ENCODE measurements at regions not wholly inside any gene's neighbourhood (a gene's known extent, or its start where the extent isn't known, plus 50 kb on each side); places are given as distances from the start of the nearest gene placed in this dataset.

DNA sequence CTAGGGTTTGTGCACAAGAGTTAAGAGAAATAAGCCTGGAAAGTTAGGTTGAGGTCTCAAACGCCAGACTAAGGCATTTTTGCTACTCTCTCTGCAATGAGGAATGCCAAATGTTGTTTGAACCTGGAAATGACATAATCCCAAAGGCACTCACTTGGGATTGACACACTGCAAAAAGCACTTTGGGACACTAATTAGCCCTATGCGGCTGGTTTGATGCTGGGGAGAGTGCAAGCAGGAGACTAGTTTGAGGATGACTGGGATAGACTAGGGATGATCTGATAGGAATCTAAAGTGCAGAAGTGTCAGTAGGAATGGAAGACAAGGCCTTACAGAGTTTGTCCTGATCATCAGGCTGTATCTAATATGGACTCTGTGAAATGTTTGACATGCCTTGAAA is 469.0 kb downstream of the SLC4A3 start:
- Histone ChIP-seq H3K4me1 (no peaks in the 10 kb centered on the region), H3K36me3 (no peaks in the 10 kb centered on the region), H3K27me3 (ENCODE audit: low read depth) (no peaks in the 10 kb centered on the region), H3K27ac (replicated peaks) (no peak overlapping the region), H3K9me3 (replicated peaks) (no peaks in the 10 kb centered on the region), H3K4me3 (no peak overlapping the region)
- TF ChIP-seq, protein P1, sequence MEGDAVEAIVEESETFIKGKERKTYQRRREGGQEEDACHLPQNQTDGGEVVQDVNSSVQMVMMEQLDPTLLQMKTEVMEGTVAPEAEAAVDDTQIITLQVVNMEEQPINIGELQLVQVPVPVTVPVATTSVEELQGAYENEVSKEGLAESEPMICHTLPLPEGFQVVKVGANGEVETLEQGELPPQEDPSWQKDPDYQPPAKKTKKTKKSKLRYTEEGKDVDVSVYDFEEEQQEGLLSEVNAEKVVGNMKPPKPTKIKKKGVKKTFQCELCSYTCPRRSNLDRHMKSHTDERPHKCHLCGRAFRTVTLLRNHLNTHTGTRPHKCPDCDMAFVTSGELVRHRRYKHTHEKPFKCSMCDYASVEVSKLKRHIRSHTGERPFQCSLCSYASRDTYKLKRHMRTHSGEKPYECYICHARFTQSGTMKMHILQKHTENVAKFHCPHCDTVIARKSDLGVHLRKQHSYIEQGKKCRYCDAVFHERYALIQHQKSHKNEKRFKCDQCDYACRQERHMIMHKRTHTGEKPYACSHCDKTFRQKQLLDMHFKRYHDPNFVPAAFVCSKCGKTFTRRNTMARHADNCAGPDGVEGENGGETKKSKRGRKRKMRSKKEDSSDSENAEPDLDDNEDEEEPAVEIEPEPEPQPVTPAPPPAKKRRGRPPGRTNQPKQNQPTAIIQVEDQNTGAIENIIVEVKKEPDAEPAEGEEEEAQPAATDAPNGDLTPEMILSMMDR (IDR thresholded peaks at IDR 0.05; ENCODE audit: borderline replicate concordance), result no peak
- no peak for DNase-seq
- intact Hi-C loops (cut with micrococcal nuclease), result no loop called here

GRCh38 chr2:220101980-220102379 is 474.6 kb downstream of the SLC4A3 start:
- Histone ChIP-seq H3K36me3 (no peaks in the 10 kb centered on the region), H3K27me3 (ENCODE audit: low read depth) (peaks cover 3% of the 10 kb centered on the region), H3K4me3 (no peak overlapping the region), H3K4me1 (peaks cover 10% of the 10 kb centered on the region), H3K9me3 (replicated peaks) (no peaks in the 10 kb centered on the region), H3K27ac (replicated peaks) (no peak overlapping the region)
- DNase-seq, result no peak
- TF ChIP-seq, protein P1 (IDR thresholded peaks at IDR 0.05; ENCODE audit: borderline replicate concordance), result no peak
- intact Hi-C loops (cut with micrococcal nuclease), result no loop called here

DNA sequence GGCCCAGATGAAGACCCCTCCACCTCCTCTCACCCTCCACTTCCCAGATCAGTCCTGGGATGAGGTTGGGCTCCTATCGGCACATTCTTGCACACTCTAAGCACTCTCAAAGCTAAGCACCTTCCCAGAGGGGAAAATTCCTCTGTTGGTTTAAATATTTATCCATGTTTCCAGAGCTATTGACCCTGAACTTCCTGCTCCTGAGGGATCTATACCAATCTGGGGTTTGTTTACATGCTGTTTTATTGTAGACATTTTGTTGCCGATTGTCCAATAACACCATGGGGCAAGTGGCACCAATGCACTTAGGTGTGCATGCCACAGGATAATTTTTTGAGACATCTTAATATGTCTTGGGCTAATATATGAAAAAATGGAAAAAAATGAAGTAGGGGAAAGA is 476.2 kb downstream of the SLC4A3 start:
- TF ChIP-seq, protein P1 (IDR thresholded peaks at IDR 0.05; ENCODE audit: borderline replicate concordance), result no peak
- no peak overlapping the region for H3K27ac ChIP-seq (replicated peaks)
- no peak overlapping the region for H3K4me3 ChIP-seq
- intact Hi-C loops (cut with micrococcal nuclease), result no loop called here
- H3K9me3 ChIP-seq (replicated peaks), result no peaks in the 10 kb centered on the region
- peaks cover 8% of the 10 kb centered on the region for H3K27me3 ChIP-seq (ENCODE audit: low read depth)
- no peaks in the 10 kb centered on the region for H3K36me3 ChIP-seq
- no peak for DNase-seq
- peaks cover 10% of the 10 kb centered on the region for H3K4me1 ChIP-seq

DNA sequence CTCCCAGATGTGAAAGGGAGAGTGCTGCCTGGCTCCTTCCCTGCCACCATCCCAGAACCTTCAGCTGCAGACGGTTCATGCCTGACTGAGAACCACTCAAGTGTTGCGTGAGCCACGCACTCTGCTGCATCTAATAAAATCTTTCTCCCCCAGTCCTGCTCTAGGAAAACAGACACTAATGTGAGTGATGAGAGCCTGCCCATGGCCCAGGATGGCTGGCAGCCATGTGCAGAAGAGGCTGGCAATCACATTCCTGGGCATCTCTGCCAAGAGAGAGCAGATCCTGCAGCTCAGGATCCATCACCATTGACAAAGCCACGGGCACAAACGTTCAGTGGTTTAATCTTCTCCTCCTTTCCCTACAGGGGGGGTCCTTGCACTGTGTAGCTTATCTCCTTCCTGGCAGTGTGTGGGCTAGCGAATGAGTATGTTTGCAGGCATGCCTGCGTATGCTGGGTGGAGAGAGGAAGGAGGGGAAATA is 477.5 kb downstream of the SLC4A3 start:
- no peak overlapping the region for H3K27ac ChIP-seq (replicated peaks)
- intact Hi-C loops (cut with micrococcal nuclease), result no loop called here

GRCh38 chr2:220106065-220106464 is 478.6 kb downstream of the SLC4A3 start:
- intact Hi-C loops (cut with micrococcal nuclease), result no loop called here
- TF ChIP-seq, protein P1 (IDR thresholded peaks at IDR 0.05; ENCODE audit: borderline replicate concordance), result no peak
- Histone ChIP-seq H3K36me3 (no peaks in the 10 kb centered on the region), H3K27me3 (ENCODE audit: low read depth) (peaks cover 8% of the 10 kb centered on the region), H3K9me3 (replicated peaks) (no peaks in the 10 kb centered on the region), H3K27ac (replicated peaks) (no peak overlapping the region), H3K4me1 (peaks cover 10% of the 10 kb centered on the region), H3K4me3 (no peak overlapping the region)
- no peak for DNase-seq

More for the DNA sequence above, 477.5 kb downstream of the SLC4A3 start:
- peak; percentile 20 for DNase-seq
- Histone ChIP-seq H3K9me3 (replicated peaks) (no peaks in the 10 kb centered on the region), H3K27me3 (ENCODE audit: low read depth) (peaks cover 8% of the 10 kb centered on the region), H3K4me3 (no peak overlapping the region), H3K4me1 (peaks cover 10% of the 10 kb centered on the region), H3K36me3 (no peaks in the 10 kb centered on the region)
- TF ChIP-seq, protein P1 (IDR thresholded peaks at IDR 0.05; ENCODE audit: borderline replicate concordance), result peak; percentile 19
